WTC11 (cell line): ENCODE measurements at regions not wholly inside any gene's neighbourhood (a gene's known extent, or its start where the extent isn't known, plus 50 kb on each side); places are given as distances from the start of the nearest gene placed in this dataset.

Experiments
- ATAC-seq: fragments of 200-7000 bp; cut with Tn5 transposase; 2 replicates; pipeline ENCODE4 v1.10.0; 2021; ENCODE audit warnings: mild to moderate bottlenecking, moderate library complexity
- CTCF ChIA-PET: fragments of 300-600 bp; sonication (Branson Sonifier 250); formaldehyde crosslinking; loops from one replicate; lab custom pipeline; 2021; ENCODE audit warnings: antibody characterized with exemption; lab: Charles Lee
- POLR2A ChIA-PET: fragments of 350-600 bp; sonication (Branson Sonifier 250); formaldehyde crosslinking; loops from one replicate; lab custom pipeline; 2021; ENCODE audit warnings: antibody characterized with exemption; lab: Charles Lee
- DNase-seq: peaks from one replicate; pipeline ENCODE4 v3.0.0; 2021; ENCODE audit warnings: low spot score
- H3K27ac Mint-ChIP-seq: 2 replicates; pipeline ENCODE4 v1.8.0; 2021; ENCODE audit warnings: mixed read lengths
- H3K27me3 Mint-ChIP-seq: 2 replicates; pipeline ENCODE4 v1.8.0; 2021; ENCODE audit warnings: low read depth, mild to moderate bottlenecking, moderate library complexity, mixed read lengths
- H3K36me3 Mint-ChIP-seq: 2 replicates; pipeline ENCODE4 v1.8.0; 2021; ENCODE audit warnings: mixed read lengths
- H3K4me1 Mint-ChIP-seq: 2 replicates; pipeline ENCODE4 v1.8.0; 2022; ENCODE audit warnings: mixed read lengths
- H3K4me3 Mint-ChIP-seq: 2 replicates; pipeline ENCODE4 v1.8.0; 2021; ENCODE audit warnings: mild to moderate bottlenecking, moderate library complexity, mixed read lengths
- H3K9me3 Mint-ChIP-seq: 2 replicates; pipeline ENCODE4 v1.8.0; 2021; ENCODE audit warnings: mixed read lengths
- FOXK1 ChIP-seq: sonication (generic); formaldehyde crosslinking; IDR thresholded peaks from 2 replicates; pipeline ENCODE4 v1.8.0; 2022; ENCODE audit warnings: mild to moderate bottlenecking, moderate library complexity, missing genetic modification reagents
- IRF2 ChIP-seq: sonication (generic); formaldehyde crosslinking; IDR thresholded peaks from 2 replicates; pipeline ENCODE4 v1.8.0; 2022; ENCODE audit warnings: low read depth, missing genetic modification reagents, borderline replicate concordance
- PRRX2 ChIP-seq: fragments of 250-450 bp; sonication (Bioruptor Pico); IDR thresholded peaks from 2 replicates; pipeline ENCODE4 v1.8.0; 2021; ENCODE audit warnings: mild to moderate bottlenecking
- SOX15 ChIP-seq: fragments of 250-450 bp; sonication (Bioruptor Pico); IDR thresholded peaks from 2 replicates; pipeline ENCODE4 v1.9.0; 2021; ENCODE audit warnings: mild to moderate bottlenecking
- TP53 ChIP-seq: sonication (generic); formaldehyde crosslinking; IDR thresholded peaks from 2 replicates; pipeline ENCODE4 v1.8.1; 2023; ENCODE audit warnings: mild to moderate bottlenecking, missing genetic modification reagents
- ZBTB21 ChIP-seq: sonication (generic); formaldehyde crosslinking; IDR thresholded peaks from 2 replicates; pipeline ENCODE4 v1.8.1; 2023; ENCODE audit warnings: mild to moderate bottlenecking, missing genetic modification reagents, borderline replicate concordance
- ZNF138 ChIP-seq: sonication (generic); formaldehyde crosslinking; conservative IDR thresholded peaks from 2 replicates; pipeline ENCODE4 v1.8.1; 2022; ENCODE audit warnings: mild to moderate bottlenecking, moderate library complexity, missing genetic modification reagents
- ZNF396 ChIP-seq: fragments of 250-450 bp; sonication (Bioruptor Pico); IDR thresholded peaks from 2 replicates; pipeline ENCODE4 v1.8.0; 2021; ENCODE audit warnings: mild to moderate bottlenecking, moderate library complexity, borderline replicate concordance
- ZNF416 ChIP-seq: fragments of 250-450 bp; sonication (Bioruptor Pico); IDR thresholded peaks from 2 replicates; pipeline ENCODE4 v1.9.0; 2021; ENCODE audit warnings: mild to moderate bottlenecking, inconsistent platforms
- TF ChIP-seq, protein P1 (sequence below): sonication (generic); formaldehyde crosslinking; IDR thresholded peaks from 2 replicates; pipeline ENCODE4 v1.8.1; 2022; ENCODE audit warnings: low read depth, missing genetic modification reagents, borderline replicate concordance
- TF ChIP-seq, protein P2 (sequence below): sonication (generic); formaldehyde crosslinking; IDR thresholded peaks from 2 replicates; pipeline ENCODE4 v1.8.1; 2023; ENCODE audit warnings: mild to moderate bottlenecking, missing genetic modification reagents
- TF ChIP-seq, protein P3 (sequence below): sonication (generic); formaldehyde crosslinking; IDR thresholded peaks from 2 replicates; pipeline ENCODE4 v1.8.1; 2023; ENCODE audit warnings: mild to moderate bottlenecking, missing genetic modification reagents
- TF ChIP-seq, protein P4 (sequence below): sonication (generic); formaldehyde crosslinking; conservative IDR thresholded peaks from 2 replicates; pipeline ENCODE4 v1.8.1; 2023; ENCODE audit warnings: mild to moderate bottlenecking, low read depth, missing genetic modification reagents, moderate library complexity
- TF ChIP-seq, protein P5 (sequence below): sonication (generic); formaldehyde crosslinking; IDR thresholded peaks from 2 replicates; pipeline ENCODE4 v1.8.1; 2023; ENCODE audit warnings: mild to moderate bottlenecking, missing genetic modification reagents, borderline replicate concordance
- TF ChIP-seq, protein P6 (sequence below): fragments of 250-450 bp; sonication (Bioruptor Pico); IDR thresholded peaks from 2 replicates; pipeline ENCODE4 v2.1.2; 2022; ENCODE audit warnings: mild to moderate bottlenecking, moderate library complexity

DNA sequence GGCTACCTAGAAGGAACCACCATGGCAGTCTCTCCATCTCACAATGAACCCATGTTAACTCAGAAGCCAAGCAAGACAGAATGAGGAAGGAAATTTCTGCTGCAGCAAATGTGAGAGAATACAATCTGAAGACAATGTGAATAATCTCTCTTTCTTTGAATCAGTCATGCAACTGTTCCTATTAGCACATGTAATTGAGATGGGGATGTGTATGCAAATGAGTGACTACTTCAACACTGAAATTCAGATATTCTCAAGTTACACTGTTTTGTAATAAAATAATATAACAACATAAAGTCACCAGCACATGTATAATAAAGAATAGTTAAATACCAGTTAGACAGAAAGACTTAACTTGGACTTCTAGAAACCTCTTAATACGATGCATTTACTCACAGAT lies 1200.6 kb upstream of the PIK3C3 start (continued):
- TF ChIP-seq, protein P1, sequence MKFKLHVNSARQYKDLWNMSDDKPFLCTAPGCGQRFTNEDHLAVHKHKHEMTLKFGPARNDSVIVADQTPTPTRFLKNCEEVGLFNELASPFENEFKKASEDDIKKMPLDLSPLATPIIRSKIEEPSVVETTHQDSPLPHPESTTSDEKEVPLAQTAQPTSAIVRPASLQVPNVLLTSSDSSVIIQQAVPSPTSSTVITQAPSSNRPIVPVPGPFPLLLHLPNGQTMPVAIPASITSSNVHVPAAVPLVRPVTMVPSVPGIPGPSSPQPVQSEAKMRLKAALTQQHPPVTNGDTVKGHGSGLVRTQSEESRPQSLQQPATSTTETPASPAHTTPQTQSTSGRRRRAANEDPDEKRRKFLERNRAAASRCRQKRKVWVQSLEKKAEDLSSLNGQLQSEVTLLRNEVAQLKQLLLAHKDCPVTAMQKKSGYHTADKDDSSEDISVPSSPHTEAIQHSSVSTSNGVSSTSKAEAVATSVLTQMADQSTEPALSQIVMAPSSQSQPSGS (CRISPR knock-in tag), result no peak
- TF ChIP-seq IRF2 (CRISPR knock-in tag), result no peak

DNA sequence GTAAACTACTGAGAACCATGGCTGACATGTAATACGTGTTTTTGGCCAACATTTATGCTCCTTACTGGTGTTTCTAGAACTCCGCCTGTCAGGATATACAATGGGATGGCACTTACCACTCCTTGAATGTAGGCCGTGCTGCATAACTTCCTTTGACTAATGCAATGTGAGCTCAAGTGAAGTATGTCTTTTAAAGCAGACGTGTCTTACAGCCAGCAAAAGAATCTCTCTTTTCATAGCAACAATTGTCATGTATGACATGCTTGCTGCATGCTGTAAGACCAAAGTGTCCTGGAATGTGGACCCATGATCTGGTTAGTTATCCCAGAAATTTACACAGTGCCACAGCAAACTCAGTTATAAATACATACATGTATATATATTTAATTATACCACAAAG lies 1202.7 kb upstream of the PIK3C3 start:
- Mint-ChIP-seq H3K9me3 (peaks cover 15% of the 10 kb centered on the region; the same call in 1 of the 2 replicates), H3K36me3 (no peaks in the 10 kb centered on the region), H3K27me3 (no peaks in the 10 kb centered on the region), H3K4me3 (no peak overlapping the region), H3K27ac (no peak overlapping the region), H3K4me1 (peaks cover 3% of the 10 kb centered on the region; the same call in 1 of the 2 replicates)
- TF ChIP-seq PRRX2 (CRISPR knock-in tag) (no peak), FOXK1 (CRISPR knock-in tag) (no peak), SOX15 (CRISPR knock-in tag) (no peak), ZNF416 (CRISPR knock-in tag) (no peak), ZNF396 (CRISPR knock-in tag) (no peak), ZBTB21 (no peak), TP53 (CRISPR knock-in tag) (no peak), ZNF138 (CRISPR knock-in tag) (no peak)
- TF ChIP-seq, protein P2, sequence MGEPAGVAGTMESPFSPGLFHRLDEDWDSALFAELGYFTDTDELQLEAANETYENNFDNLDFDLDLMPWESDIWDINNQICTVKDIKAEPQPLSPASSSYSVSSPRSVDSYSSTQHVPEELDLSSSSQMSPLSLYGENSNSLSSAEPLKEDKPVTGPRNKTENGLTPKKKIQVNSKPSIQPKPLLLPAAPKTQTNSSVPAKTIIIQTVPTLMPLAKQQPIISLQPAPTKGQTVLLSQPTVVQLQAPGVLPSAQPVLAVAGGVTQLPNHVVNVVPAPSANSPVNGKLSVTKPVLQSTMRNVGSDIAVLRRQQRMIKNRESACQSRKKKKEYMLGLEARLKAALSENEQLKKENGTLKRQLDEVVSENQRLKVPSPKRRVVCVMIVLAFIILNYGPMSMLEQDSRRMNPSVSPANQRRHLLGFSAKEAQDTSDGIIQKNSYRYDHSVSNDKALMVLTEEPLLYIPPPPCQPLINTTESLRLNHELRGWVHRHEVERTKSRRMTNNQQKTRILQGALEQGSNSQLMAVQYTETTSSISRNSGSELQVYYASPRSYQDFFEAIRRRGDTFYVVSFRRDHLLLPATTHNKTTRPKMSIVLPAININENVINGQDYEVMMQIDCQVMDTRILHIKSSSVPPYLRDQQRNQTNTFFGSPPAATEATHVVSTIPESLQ (CRISPR knock-in tag), result no peak
- TF ChIP-seq, protein P3, sequence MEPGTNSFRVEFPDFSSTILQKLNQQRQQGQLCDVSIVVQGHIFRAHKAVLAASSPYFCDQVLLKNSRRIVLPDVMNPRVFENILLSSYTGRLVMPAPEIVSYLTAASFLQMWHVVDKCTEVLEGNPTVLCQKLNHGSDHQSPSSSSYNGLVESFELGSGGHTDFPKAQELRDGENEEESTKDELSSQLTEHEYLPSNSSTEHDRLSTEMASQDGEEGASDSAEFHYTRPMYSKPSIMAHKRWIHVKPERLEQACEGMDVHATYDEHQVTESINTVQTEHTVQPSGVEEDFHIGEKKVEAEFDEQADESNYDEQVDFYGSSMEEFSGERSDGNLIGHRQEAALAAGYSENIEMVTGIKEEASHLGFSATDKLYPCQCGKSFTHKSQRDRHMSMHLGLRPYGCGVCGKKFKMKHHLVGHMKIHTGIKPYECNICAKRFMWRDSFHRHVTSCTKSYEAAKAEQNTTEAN, result no peak
- TF ChIP-seq, protein P4, sequence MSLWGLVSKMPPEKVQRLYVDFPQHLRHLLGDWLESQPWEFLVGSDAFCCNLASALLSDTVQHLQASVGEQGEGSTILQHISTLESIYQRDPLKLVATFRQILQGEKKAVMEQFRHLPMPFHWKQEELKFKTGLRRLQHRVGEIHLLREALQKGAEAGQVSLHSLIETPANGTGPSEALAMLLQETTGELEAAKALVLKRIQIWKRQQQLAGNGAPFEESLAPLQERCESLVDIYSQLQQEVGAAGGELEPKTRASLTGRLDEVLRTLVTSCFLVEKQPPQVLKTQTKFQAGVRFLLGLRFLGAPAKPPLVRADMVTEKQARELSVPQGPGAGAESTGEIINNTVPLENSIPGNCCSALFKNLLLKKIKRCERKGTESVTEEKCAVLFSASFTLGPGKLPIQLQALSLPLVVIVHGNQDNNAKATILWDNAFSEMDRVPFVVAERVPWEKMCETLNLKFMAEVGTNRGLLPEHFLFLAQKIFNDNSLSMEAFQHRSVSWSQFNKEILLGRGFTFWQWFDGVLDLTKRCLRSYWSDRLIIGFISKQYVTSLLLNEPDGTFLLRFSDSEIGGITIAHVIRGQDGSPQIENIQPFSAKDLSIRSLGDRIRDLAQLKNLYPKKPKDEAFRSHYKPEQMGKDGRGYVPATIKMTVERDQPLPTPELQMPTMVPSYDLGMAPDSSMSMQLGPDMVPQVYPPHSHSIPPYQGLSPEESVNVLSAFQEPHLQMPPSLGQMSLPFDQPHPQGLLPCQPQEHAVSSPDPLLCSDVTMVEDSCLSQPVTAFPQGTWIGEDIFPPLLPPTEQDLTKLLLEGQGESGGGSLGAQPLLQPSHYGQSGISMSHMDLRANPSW, result no peak
- TF ChIP-seq, protein P5, sequence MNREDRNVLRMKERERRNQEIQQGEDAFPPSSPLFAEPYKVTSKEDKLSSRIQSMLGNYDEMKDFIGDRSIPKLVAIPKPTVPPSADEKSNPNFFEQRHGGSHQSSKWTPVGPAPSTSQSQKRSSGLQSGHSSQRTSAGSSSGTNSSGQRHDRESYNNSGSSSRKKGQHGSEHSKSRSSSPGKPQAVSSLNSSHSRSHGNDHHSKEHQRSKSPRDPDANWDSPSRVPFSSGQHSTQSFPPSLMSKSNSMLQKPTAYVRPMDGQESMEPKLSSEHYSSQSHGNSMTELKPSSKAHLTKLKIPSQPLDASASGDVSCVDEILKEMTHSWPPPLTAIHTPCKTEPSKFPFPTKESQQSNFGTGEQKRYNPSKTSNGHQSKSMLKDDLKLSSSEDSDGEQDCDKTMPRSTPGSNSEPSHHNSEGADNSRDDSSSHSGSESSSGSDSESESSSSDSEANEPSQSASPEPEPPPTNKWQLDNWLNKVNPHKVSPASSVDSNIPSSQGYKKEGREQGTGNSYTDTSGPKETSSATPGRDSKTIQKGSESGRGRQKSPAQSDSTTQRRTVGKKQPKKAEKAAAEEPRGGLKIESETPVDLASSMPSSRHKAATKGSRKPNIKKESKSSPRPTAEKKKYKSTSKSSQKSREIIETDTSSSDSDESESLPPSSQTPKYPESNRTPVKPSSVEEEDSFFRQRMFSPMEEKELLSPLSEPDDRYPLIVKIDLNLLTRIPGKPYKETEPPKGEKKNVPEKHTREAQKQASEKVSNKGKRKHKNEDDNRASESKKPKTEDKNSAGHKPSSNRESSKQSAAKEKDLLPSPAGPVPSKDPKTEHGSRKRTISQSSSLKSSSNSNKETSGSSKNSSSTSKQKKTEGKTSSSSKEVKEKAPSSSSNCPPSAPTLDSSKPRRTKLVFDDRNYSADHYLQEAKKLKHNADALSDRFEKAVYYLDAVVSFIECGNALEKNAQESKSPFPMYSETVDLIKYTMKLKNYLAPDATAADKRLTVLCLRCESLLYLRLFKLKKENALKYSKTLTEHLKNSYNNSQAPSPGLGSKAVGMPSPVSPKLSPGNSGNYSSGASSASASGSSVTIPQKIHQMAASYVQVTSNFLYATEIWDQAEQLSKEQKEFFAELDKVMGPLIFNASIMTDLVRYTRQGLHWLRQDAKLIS (CRISPR knock-in tag), result no peak
- TF ChIP-seq, protein P6, sequence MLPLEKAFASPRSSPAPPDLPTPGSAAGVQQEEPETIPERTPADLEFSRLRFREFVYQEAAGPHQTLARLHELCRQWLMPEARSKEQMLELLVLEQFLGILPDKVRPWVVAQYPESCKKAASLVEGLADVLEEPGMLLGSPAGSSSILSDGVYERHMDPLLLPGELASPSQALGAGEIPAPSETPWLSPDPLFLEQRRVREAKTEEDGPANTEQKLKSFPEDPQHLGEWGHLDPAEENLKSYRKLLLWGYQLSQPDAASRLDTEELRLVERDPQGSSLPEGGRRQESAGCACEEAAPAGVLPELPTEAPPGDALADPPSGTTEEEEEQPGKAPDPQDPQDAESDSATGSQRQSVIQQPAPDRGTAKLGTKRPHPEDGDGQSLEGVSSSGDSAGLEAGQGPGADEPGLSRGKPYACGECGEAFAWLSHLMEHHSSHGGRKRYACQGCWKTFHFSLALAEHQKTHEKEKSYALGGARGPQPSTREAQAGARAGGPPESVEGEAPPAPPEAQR (CRISPR knock-in tag), result no peak
- ATAC-seq (no peak), DNase-seq (no peak)
- ChIA-PET POLR2A (no interaction called here), CTCF (no interaction called here)
